Astrocyte of the cerebellum (primary cell): ENCODE measurements at regions not wholly inside any gene's neighbourhood (a gene's known extent, or its start where the extent isn't known, plus 50 kb on each side); places are given as distances from the start of the nearest gene placed in this dataset.
"Not testable (repeated sequence)": the region's sequence is repeated elsewhere in the genome, so short reads cannot be mapped to it uniquely, and the experiment has no call there.

ENCODE experiments used
- DNase-seq: peaks from one replicate; pipeline ENCODE4 v3.0.0-alpha.2; 2011; ENCODE audit warnings: low read depth
- H3K4me3 ChIP-seq: 2 replicates; pipeline ENCODE4 v1.5.1; 2011; ENCODE audit warnings: mild to moderate bottlenecking, low read depth, low read length, moderate library complexity
- in situ Hi-C: cut with HindIII; loops from 2 replicates; pipeline ENCODE4 v1.10.0; 2017; ENCODE audit warnings: low sequenced_read_pairs
- TF ChIP-seq, protein P1 (sequence below): IDR thresholded peaks from 2 replicates; pipeline ENCODE4 v1.5.1; 2012; ENCODE audit warnings: low read length, low read depth, moderate library complexity, mild to moderate bottlenecking; ENCODE audit errors: missing control alignments

DNA sequence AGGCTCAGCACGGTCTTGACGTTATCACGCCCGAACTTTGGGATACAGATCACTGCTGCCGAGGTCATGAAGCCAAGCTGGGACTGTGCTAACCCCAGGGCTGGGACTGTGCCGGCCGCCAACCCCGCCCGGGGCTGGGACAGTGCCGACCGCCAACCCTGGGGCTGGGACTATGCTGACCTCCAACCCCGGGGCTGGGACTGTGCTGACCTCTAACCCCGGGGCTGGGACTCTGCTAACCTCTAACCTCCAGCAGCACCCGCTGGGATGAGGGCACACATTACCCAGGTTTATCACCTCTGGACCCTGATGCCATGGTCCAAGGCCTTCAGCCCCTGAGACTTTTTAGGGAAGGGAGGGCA, 129.7 kb downstream of the IGLL1 start:
- in situ Hi-C loops, result no loop called here

GRCh38 chr22:23449748-23450433, 130.2 kb downstream of the IGLL1 start:
- H3K4me3 ChIP-seq, DNase-seq, in situ Hi-C loops: not testable (repeated sequence)

More for the DNA sequence above, 129.7 kb downstream of the IGLL1 start:
- no peak for DNase-seq
- TF ChIP-seq, protein P1, sequence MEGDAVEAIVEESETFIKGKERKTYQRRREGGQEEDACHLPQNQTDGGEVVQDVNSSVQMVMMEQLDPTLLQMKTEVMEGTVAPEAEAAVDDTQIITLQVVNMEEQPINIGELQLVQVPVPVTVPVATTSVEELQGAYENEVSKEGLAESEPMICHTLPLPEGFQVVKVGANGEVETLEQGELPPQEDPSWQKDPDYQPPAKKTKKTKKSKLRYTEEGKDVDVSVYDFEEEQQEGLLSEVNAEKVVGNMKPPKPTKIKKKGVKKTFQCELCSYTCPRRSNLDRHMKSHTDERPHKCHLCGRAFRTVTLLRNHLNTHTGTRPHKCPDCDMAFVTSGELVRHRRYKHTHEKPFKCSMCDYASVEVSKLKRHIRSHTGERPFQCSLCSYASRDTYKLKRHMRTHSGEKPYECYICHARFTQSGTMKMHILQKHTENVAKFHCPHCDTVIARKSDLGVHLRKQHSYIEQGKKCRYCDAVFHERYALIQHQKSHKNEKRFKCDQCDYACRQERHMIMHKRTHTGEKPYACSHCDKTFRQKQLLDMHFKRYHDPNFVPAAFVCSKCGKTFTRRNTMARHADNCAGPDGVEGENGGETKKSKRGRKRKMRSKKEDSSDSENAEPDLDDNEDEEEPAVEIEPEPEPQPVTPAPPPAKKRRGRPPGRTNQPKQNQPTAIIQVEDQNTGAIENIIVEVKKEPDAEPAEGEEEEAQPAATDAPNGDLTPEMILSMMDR, result no peak
- no peak overlapping the region for H3K4me3 ChIP-seq

DNA sequence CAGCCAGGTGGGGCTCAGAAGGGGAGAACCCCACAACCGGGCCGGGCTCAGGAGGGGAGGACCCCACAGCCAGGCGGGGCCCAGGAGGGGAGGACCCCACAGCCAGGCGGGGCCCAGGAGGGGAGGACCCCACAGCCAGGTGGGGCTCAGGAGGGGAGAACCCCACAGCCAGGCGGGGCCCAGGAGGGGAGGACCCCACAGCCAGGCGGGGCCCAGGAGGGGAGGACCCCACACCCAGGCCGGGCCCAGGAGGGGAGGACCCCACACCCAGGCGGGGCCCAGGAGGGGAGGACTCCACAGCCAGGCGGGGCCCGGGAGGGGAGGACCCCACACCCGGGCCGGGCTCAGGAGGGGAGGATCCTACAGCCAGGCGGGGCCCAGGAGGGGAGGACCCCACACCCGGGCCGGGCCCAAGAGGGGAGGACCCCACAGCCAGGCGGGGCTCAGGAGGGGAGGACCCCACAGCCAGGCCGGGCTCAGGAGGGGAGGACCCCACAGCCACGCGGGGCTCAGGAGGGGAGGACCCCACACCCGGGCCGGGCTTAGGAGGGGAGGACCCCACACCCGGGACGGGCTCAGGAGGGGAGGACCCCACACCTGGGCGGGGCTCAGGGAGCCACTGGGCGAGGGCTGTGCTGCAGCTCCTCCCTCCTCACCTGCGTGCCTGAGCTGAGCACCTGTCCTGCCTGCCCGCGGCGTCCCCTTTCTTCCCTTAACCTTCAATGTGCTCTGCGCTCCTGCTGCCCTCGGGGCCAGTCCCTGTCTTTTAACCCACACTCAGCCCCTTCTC, 131.4 kb downstream of the IGLL1 start:
- DNase-seq, in situ Hi-C loops, H3K4me3 ChIP-seq: not testable (repeated sequence)

GRCh38 chr22:23446796-23447350, 133.2 kb downstream of the IGLL1 start:
- TF ChIP-seq, protein P1, result no peak
- DNase-seq, result no peak
- H3K4me3 ChIP-seq, result no peak overlapping the region
- in situ Hi-C loops, result no loop called here

DNA sequence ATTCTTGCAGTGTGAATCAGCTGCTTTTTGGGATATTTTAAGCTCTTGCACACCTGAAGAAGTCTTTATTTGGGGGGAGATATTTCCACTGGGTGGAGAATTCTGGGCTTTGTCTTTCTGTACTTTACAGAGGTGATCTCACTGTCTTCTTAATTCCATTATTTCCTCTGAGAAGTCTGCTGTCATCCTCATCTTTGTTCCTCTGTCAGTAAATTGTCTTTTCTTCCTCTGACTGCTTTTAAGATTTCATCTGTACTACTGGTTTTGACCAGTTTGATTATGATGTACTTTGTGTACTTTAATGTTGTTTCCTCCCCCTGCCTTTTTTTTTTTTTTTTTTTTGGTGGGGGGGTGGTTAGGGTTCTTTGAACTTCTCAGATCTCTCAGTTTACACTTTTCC, 133.9 kb downstream of the IGLL1 start:
- in situ Hi-C loops, DNase-seq, H3K4me3 ChIP-seq: not testable (repeated sequence)

GRCh38 chr22:23443905-23444304, 136.2 kb downstream of the IGLL1 start:
- H3K4me3 ChIP-seq, in situ Hi-C loops, DNase-seq: not testable (repeated sequence)

GRCh38 chr22:23439581-23439980, 140.5 kb downstream of the IGLL1 start:
- DNase-seq, H3K4me3 ChIP-seq, in situ Hi-C loops: not testable (repeated sequence)

- in situ Hi-C loops, result no loop called here
- no peak overlapping the region for H3K4me3 ChIP-seq
- TF ChIP-seq, protein P1, result no peak
- no peak for DNase-seq
Measured at GRCh38 chr22:23438216-23438615, 141.9 kb downstream of the IGLL1 start.

GRCh38 chr22:23437779-23438178, 142.3 kb downstream of the IGLL1 start:
- DNase-seq, result no peak
- in situ Hi-C loops, result no loop called here
- no peak overlapping the region for H3K4me3 ChIP-seq
- TF ChIP-seq, protein P1, result no peak

DNA sequence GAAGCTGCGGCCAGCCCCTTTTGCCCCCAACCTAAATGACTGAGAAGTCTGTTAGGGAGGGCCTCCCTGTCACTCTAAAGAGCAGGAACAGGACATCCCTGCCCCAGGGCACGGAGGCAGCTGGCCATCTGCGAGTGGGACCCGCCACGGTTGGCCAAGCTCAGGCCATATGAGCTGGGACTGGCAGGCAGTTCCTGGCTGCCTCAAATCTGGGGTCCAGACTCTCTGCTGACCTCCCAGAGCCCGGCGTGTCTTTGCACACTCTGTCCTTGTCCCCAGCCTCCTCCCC, 143.0 kb downstream of the IGLL1 start:
- H3K4me3 ChIP-seq, in situ Hi-C loops, DNase-seq: not testable (repeated sequence)

DNA sequence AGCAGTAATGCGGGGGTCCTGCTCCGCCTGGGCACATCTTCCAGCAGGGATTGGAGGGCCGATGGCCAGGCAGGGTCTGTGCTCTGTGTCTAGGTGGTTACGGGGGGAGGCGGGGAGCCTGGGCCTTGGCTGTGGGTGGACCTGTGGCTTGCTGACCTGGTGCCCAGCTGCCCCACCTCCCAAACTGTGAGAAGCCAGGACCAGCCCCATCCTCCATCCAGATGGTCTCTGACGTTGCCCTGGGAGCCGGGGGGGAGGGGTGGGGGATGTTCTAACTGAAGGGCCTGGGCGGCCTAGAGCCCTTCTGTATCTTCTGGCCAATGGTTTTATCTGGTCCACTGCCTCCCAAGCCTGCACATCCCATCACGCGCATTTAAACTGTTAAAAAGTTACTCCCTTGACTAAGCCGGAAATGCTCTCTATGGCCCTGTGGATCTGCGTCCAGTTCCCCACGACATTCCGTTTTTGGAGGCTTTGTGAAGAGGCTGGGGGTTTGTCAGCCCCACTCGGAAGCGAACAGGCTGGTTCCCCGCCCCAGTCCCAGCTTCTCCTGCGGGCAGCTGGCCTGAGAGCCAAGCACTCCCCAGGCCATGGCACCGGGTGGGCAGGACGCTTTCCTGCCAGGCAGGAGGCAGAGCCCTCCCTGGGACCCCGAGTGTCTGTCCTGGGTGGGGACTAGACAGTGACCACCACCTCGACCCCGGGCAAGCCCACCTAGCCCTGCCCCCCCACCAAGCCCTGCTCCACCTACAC, 143.6 kb downstream of the IGLL1 start:
- H3K4me3 ChIP-seq, DNase-seq, in situ Hi-C loops: not testable (repeated sequence)

DNA sequence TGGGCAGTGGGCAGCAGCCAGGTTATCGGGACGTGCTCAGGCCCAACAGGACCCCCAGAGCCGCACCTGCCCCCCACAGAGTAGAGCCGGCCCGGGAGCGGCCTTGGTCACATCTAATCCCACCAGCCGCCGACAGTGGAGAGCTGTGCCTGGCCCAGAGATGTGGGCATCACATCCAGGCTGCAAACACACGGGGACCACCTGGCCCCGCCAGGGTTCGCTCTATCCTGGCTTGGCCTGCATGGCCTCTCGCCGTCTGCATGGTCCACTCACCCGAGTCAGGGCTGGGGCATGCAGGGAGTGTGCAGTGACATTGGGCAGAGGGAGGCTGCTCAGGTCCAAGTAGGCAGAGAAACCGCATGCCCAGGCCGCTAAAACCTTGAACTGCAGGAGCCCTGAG, 144.9 kb downstream of the IGLL1 start:
- DNase-seq, H3K4me3 ChIP-seq, in situ Hi-C loops: not testable (repeated sequence)
